Thyroid gland (tissue), 4 donors: ENCODE measurements at regions not wholly inside any gene's neighbourhood (a gene's known extent, or its start where the extent isn't known, plus 50 kb on each side); places are given as distances from the start of the nearest gene placed in this dataset.

Source experiments
- DNase-seq, 2 donors: peaks; one replicate each; pipeline ENCODE4 v3.0.0-alpha.2; 2019
- H3K27ac ChIP-seq, 3 donors: fragments of 200-600 bp; sonication (generic); 1 replicate in 2 of 3; 2 replicates in 1 of 3; pipeline ENCODE4 v1.5.1; 2016 to 2019; ENCODE audit warnings: mild to moderate bottlenecking in 1 of 3, moderate library complexity in 1 of 3
- H3K27me3 ChIP-seq: fragments of 200-600 bp; sonication (generic); one replicate; pipeline ENCODE4 v1.5.1; 2019
- H3K36me3 ChIP-seq, 2 donors: fragments of 200-600 bp; sonication (generic); one replicate each; pipeline ENCODE4 v1.5.1; 2016 to 2019
- H3K4me1 ChIP-seq, 2 donors: fragments of 200-600 bp; sonication (generic); one replicate each; pipeline ENCODE4 v1.5.1; 2017 to 2019
- H3K4me3 ChIP-seq, 3 donors: fragments of 200-600 bp; sonication (generic); replicated peaks in 1 of 3; 1 replicate in 2 of 3; 2 replicates in 1 of 3; pipeline ENCODE4 v1.5.1; 2016; ENCODE audit warnings: mild to moderate bottlenecking in 1 of 3
- H3K9me3 ChIP-seq: fragments of 200-600 bp; sonication (generic); one replicate; pipeline ENCODE4 v1.5.1; 2017
- CTCF ChIP-seq, 6 experiments: fragments of 200-600 bp in 3 of 6; fragments of 450-650 bp in 3 of 6; sonication (generic) in 3 of 6; IDR thresholded peaks; one replicate each; pipeline ENCODE4 v1.5.1; 2016 to 2019; ENCODE audit warnings: antibody characterized with exemption in 6 of 6, mild to moderate bottlenecking in 2 of 6, inconsistent platforms in 1 of 6, moderate library complexity in 1 of 6
- POLR2A ChIP-seq, 2 donors: fragments of 450-650 bp; IDR thresholded peaks; one replicate each; pipeline ENCODE4 v1.6.1; 2017; ENCODE audit warnings: antibody characterized with exemption in 2 of 2, mild to moderate bottlenecking in 2 of 2, moderate library complexity in 1 of 2
- WGBS, 2 donors: methylation state at CpG; one replicate each; pipeline ENCODE4 v1.1.5; 2017; 5-methylcytosine and 5-hydroxymethylcytosine counted together
- intact Hi-C: fragments of 100-400 bp; cut with DNase I; formaldehyde crosslinking; loops from one replicate; pipeline ENCODE4 v1.15.1; 2023

GRCh38 chr7:112615701-112616100 lies 134.9 kb downstream of the LSMEM1 start:
- Histone ChIP-seq H3K4me3 (no peak overlapping the region), H3K27me3 (no peaks in the 10 kb centered on the region), H3K9me3 (no peaks in the 10 kb centered on the region), H3K27ac (no peak overlapping the region), H3K36me3 (no peaks in the 10 kb centered on the region), H3K4me1 (no peaks in the 10 kb centered on the region)
- TF ChIP-seq CTCF (IDR thresholded peaks at IDR 0.05) (no peak), POLR2A (IDR thresholded peaks at IDR 0.05) (no peak)
- 79 to 86% methylated on average over 2 of the region's 2 CpGs for WGBS, 2 donors
- intact Hi-C loops = no loop called here
- no peak for DNase-seq

- intact Hi-C loops = no loop called here
- Histone ChIP-seq H3K4me3 (no peak overlapping the region), H3K27ac (no peak overlapping the region), H3K9me3 (no peaks in the 10 kb centered on the region), H3K4me1 (no peaks in the 10 kb centered on the region), H3K36me3 (no peaks in the 10 kb centered on the region), H3K27me3 (no peaks in the 10 kb centered on the region)
- WGBS, 2 donors = 70 to 73% methylated on average over 2 of the region's 2 CpGs
- DNase-seq = no peak
- TF ChIP-seq CTCF (IDR thresholded peaks at IDR 0.05) (no peak), POLR2A (IDR thresholded peaks at IDR 0.05) (no peak)
Measured at GRCh38 chr7:112616295-112616694, 135.5 kb downstream of the LSMEM1 start.

- Histone ChIP-seq H3K4me1 (no peaks in the 10 kb centered on the region), H3K4me3 (no peak overlapping the region), H3K36me3 (no peaks in the 10 kb centered on the region), H3K27me3 (no peaks in the 10 kb centered on the region), H3K27ac (no peak overlapping the region), H3K9me3 (no peaks in the 10 kb centered on the region)
- no peak for DNase-seq
- intact Hi-C loops = no loop called here
- TF ChIP-seq CTCF (IDR thresholded peaks at IDR 0.05) = no peak
- no peak for TF ChIP-seq POLR2A (IDR thresholded peaks at IDR 0.05)
Measured at GRCh38 chr7:112619343-112619742, 138.6 kb downstream of the LSMEM1 start.

GRCh38 chr7:112622159-112622715 lies 141.4 kb downstream of the LSMEM1 start:
- no peak for TF ChIP-seq CTCF (IDR thresholded peaks at IDR 0.05)
- Histone ChIP-seq H3K27me3 (no peaks in the 10 kb centered on the region), H3K4me1 (no peaks in the 10 kb centered on the region), H3K36me3 (no peaks in the 10 kb centered on the region), H3K27ac (no peak overlapping the region), H3K9me3 (no peaks in the 10 kb centered on the region), H3K4me3 (no peak overlapping the region)
- intact Hi-C loops = no loop called here
- DNase-seq = no peak
- WGBS, 2 donors = 90 to 92% methylated on average over 11 to 23 of the region's 23 CpGs

GRCh38 chr7:112624416-112624815 lies 143.6 kb downstream of the LSMEM1 start:
- Histone ChIP-seq H3K27me3 (no peaks in the 10 kb centered on the region), H3K27ac (no peak overlapping the region), H3K36me3 (no peaks in the 10 kb centered on the region), H3K4me3 (no peak overlapping the region), H3K9me3 (no peaks in the 10 kb centered on the region), H3K4me1 (no peaks in the 10 kb centered on the region)
- intact Hi-C loops = no loop called here
- TF ChIP-seq CTCF (IDR thresholded peaks at IDR 0.05) = no peak
- TF ChIP-seq POLR2A (IDR thresholded peaks at IDR 0.05) = no peak
- WGBS, 2 donors = 70 to 75% methylated on average over 4 of the region's 4 CpGs
- no peak for DNase-seq
